ENCODE measurements at regions not wholly inside any gene's neighbourhood (a gene's known extent, or its start where the extent isn't known, plus 50 kb on each side); places are given as distances from the start of the nearest gene placed in this dataset.
"Not testable (repeated sequence)": the region's sequence is repeated elsewhere in the genome, so short reads cannot be mapped to it uniquely, and the experiment has no call there.

DNA sequence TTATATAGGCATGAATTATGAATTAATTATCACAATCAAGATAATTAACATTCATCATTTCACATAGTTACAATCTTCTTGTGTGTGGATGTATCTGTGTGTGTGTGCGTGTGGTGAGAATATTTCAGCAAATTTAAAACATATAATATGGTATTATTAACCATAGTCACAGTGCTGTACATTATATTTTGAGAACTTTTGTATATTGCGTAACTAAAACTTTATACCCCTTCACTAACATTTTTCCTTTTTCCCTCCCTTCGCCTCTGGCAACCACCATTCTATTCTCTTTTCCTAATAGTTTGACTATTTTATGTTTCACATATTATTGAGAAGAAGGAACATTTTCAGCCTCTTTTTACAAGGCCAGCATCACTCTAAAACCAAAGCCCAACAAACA is 176.8 kb downstream of the HTR1B start:
- H3K27me3 ChIP-seq (ENCODE audit: insufficient read depth, low read length, poor library complexity): no peaks in the 10 kb centered on the region
- no peak overlapping the region for H3K9ac ChIP-seq (ENCODE audit: low read depth, low read length)
- H3K9me3 ChIP-seq (ENCODE audit: insufficient read depth, low read length, severe bottlenecking): no peaks in the 10 kb centered on the region
- no peak overlapping the region for H3K4me2 ChIP-seq (ENCODE audit: insufficient read depth, low read length)
- no peaks in the 10 kb centered on the region for H3K4me1 ChIP-seq (ENCODE audit: insufficient read depth, low read length)
- ATAC-seq (ENCODE audit: insufficient read depth, low read depth): no peak
- no peak for DNase-seq
- no peak overlapping the region for H3K27ac ChIP-seq (ENCODE audit: low read length)
- H3K36me3 ChIP-seq (ENCODE audit: insufficient read depth, low read length): no peaks in the 10 kb centered on the region
- H3K79me2 ChIP-seq (ENCODE audit: insufficient read depth, low read length): no peaks in the 10 kb centered on the region
- H4K20me1 ChIP-seq (ENCODE audit: insufficient read depth, low read length): no peaks in the 10 kb centered on the region
- TF ChIP-seq, protein P1, sequence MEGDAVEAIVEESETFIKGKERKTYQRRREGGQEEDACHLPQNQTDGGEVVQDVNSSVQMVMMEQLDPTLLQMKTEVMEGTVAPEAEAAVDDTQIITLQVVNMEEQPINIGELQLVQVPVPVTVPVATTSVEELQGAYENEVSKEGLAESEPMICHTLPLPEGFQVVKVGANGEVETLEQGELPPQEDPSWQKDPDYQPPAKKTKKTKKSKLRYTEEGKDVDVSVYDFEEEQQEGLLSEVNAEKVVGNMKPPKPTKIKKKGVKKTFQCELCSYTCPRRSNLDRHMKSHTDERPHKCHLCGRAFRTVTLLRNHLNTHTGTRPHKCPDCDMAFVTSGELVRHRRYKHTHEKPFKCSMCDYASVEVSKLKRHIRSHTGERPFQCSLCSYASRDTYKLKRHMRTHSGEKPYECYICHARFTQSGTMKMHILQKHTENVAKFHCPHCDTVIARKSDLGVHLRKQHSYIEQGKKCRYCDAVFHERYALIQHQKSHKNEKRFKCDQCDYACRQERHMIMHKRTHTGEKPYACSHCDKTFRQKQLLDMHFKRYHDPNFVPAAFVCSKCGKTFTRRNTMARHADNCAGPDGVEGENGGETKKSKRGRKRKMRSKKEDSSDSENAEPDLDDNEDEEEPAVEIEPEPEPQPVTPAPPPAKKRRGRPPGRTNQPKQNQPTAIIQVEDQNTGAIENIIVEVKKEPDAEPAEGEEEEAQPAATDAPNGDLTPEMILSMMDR (IDR thresholded peaks at IDR 0.05; ENCODE audit: borderline replicate concordance, extremely low read depth, low read length, poor library complexity, severe bottlenecking): no peak
- no peak for TF ChIP-seq EZH2 (IDR thresholded peaks at IDR 0.05; ENCODE audit: borderline replicate concordance, low read depth, low read length, severe bottlenecking)
- H3K4me3 ChIP-seq (ENCODE audit: low read depth in 1 of 2, low read length in 2 of 2): no peak overlapping the region
- no peak overlapping the region for H2AFZ ChIP-seq (ENCODE audit: low read depth, low read length)

DNA sequence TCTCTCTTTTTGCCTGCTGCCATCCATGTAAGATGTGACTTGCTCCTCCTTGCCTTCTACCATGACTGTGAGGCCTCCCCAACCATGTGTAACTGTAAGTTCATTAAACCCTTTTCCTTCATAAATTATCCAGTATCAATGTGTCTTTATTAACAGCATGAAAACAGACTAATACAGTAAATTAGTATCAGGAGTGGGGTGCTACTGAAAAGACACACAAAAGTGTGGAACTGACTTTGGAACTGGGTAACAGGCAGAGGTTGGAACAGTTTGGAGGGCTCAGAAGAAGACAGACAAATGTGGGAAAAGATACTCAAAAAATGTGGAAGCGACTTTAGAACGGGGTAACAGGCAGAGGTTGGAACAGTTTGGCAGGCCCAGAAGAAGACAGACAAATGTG is 189.4 kb downstream of the HTR1B start:
- H3K27me3 ChIP-seq (ENCODE audit: insufficient read depth, low read length, poor library complexity): no peaks in the 10 kb centered on the region
- ATAC-seq (ENCODE audit: insufficient read depth, low read depth): no peak
- H3K9ac ChIP-seq (ENCODE audit: low read depth, low read length): no peak overlapping the region
- H3K27ac ChIP-seq (ENCODE audit: low read length): no peak overlapping the region
- no peaks in the 10 kb centered on the region for H3K4me1 ChIP-seq (ENCODE audit: insufficient read depth, low read length)
- H3K9me3 ChIP-seq (ENCODE audit: insufficient read depth, low read length, severe bottlenecking): peaks cover 16% of the 10 kb centered on the region
- H3K4me3 ChIP-seq (ENCODE audit: low read depth in 1 of 2, low read length in 2 of 2): no peak overlapping the region
- no peaks in the 10 kb centered on the region for H4K20me1 ChIP-seq (ENCODE audit: insufficient read depth, low read length)
- no peak overlapping the region for H3K4me2 ChIP-seq (ENCODE audit: insufficient read depth, low read length)
- H3K36me3 ChIP-seq (ENCODE audit: insufficient read depth, low read length): no peaks in the 10 kb centered on the region
- DNase-seq: no peak
- no peak for TF ChIP-seq EZH2 (IDR thresholded peaks at IDR 0.05; ENCODE audit: borderline replicate concordance, low read depth, low read length, severe bottlenecking)
- TF ChIP-seq, protein P1 (IDR thresholded peaks at IDR 0.05; ENCODE audit: borderline replicate concordance, extremely low read depth, low read length, poor library complexity, severe bottlenecking): no peak
- H2AFZ ChIP-seq (ENCODE audit: low read depth, low read length): no peak overlapping the region
- no peaks in the 10 kb centered on the region for H3K79me2 ChIP-seq (ENCODE audit: insufficient read depth, low read length)

DNA sequence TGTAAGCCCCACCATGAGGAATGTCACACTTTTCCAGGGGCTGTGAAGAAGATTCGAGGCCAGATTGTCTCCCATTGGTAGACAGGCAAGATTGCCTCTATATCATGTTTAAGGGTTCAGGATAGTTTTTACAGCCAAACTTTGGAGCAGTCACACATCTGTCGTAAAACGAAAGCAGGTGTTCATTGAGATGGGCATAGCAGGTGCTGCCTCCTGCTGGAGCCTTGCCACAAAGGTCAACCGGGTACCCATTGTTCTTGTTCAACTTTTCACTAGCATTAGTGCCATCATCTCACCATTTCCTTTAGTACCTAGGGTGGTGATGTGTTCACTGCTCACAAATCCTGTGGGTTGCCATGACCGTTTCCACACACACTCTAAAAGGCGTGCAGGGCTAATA is 198.3 kb downstream of the HTR1B start:
- ATAC-seq (ENCODE audit: insufficient read depth, low read depth) (no peak), DNase-seq (no peak)
- Histone ChIP-seq H3K9ac (ENCODE audit: low read depth, low read length) (no peak overlapping the region), H3K9me3 (ENCODE audit: insufficient read depth, low read length, severe bottlenecking) (peaks cover 3% of the 10 kb centered on the region), H3K79me2 (ENCODE audit: insufficient read depth, low read length) (no peaks in the 10 kb centered on the region), H3K4me1 (ENCODE audit: insufficient read depth, low read length) (no peaks in the 10 kb centered on the region), H3K4me3 (ENCODE audit: low read depth in 1 of 2, low read length in 2 of 2) (no peak overlapping the region), H3K27me3 (ENCODE audit: insufficient read depth, low read length, poor library complexity) (no peaks in the 10 kb centered on the region), H3K4me2 (ENCODE audit: insufficient read depth, low read length) (no peak overlapping the region), H4K20me1 (ENCODE audit: insufficient read depth, low read length) (no peaks in the 10 kb centered on the region), H2AFZ (ENCODE audit: low read depth, low read length) (no peak overlapping the region), H3K36me3 (ENCODE audit: insufficient read depth, low read length) (no peaks in the 10 kb centered on the region), H3K27ac (ENCODE audit: low read length) (no peak overlapping the region)
- TF ChIP-seq EZH2 (IDR thresholded peaks at IDR 0.05; ENCODE audit: borderline replicate concordance, low read depth, low read length, severe bottlenecking): no peak
- TF ChIP-seq, protein P1 (IDR thresholded peaks at IDR 0.05; ENCODE audit: borderline replicate concordance, extremely low read depth, low read length, poor library complexity, severe bottlenecking): peak; percentile 13

DNA sequence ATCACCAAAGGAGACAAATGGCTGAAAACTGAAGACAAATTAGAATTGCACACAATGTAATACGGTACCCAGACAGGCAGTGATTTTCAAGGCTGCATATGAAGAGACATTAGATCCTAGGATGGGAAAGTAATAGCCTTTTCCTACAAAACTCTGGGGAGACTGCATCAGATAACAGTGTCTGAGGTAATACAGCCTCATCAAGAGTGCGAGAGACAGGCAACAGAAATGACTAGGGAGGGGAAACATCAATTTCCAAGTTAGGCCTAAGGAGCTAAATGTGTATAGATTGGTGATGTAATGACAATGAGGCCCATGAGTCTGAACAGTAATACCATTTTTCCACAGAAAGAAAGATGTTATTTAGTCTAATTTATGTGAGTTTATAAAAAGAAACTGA is 200.3 kb downstream of the HTR1B start:
- Histone ChIP-seq H3K27ac (ENCODE audit: low read length) (no peak overlapping the region), H3K9ac (ENCODE audit: low read depth, low read length) (no peak overlapping the region), H3K36me3 (ENCODE audit: insufficient read depth, low read length) (no peaks in the 10 kb centered on the region), H4K20me1 (ENCODE audit: insufficient read depth, low read length) (no peaks in the 10 kb centered on the region), H3K4me3 (ENCODE audit: low read depth in 1 of 2, low read length in 2 of 2) (no peak overlapping the region), H2AFZ (ENCODE audit: low read depth, low read length) (no peak overlapping the region), H3K4me2 (ENCODE audit: insufficient read depth, low read length) (no peak overlapping the region), H3K27me3 (ENCODE audit: insufficient read depth, low read length, poor library complexity) (no peaks in the 10 kb centered on the region), H3K79me2 (ENCODE audit: insufficient read depth, low read length) (no peaks in the 10 kb centered on the region), H3K9me3 (ENCODE audit: insufficient read depth, low read length, severe bottlenecking) (peaks cover 3% of the 10 kb centered on the region), H3K4me1 (ENCODE audit: insufficient read depth, low read length) (no peaks in the 10 kb centered on the region)
- TF ChIP-seq, protein P1 (IDR thresholded peaks at IDR 0.05; ENCODE audit: borderline replicate concordance, extremely low read depth, low read length, poor library complexity, severe bottlenecking): no peak
- no peak for TF ChIP-seq EZH2 (IDR thresholded peaks at IDR 0.05; ENCODE audit: borderline replicate concordance, low read depth, low read length, severe bottlenecking)
- DNase-seq (no peak), ATAC-seq (ENCODE audit: insufficient read depth, low read depth) (no peak)

DNA sequence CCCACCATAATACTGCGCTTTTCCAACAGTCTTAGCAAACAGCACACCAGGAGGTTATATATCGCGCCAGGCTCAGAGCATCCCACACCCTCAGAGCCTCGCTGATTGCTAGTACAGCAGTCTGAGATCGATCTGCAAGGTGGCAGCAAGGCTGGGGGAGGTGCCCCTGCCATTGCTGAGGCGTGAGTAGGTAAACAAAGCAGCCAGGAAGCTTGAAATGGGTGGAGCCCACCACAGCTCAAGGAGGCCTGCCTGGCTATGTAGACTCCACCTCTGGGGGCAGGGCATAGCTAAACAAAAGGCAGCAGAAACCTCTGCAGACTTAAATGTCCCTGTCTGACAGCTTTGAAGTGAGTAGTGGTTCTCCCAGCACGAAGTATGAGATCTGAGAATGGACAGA is 211.5 kb downstream of the HTR1B start:
- not testable (repeated sequence) for ATAC-seq (ENCODE audit: insufficient read depth, low read depth); H3K4me1 ChIP-seq (ENCODE audit: insufficient read depth, low read length); H4K20me1 ChIP-seq (ENCODE audit: insufficient read depth, low read length); H3K79me2 ChIP-seq (ENCODE audit: insufficient read depth, low read length); H3K9me3 ChIP-seq (ENCODE audit: insufficient read depth, low read length, severe bottlenecking); DNase-seq; H3K27ac ChIP-seq (ENCODE audit: low read length); H2AFZ ChIP-seq (ENCODE audit: low read depth, low read length); H3K36me3 ChIP-seq (ENCODE audit: insufficient read depth, low read length); H3K27me3 ChIP-seq (ENCODE audit: insufficient read depth, low read length, poor library complexity); H3K4me2 ChIP-seq (ENCODE audit: insufficient read depth, low read length); H3K4me3 ChIP-seq (ENCODE audit: low read depth in 1 of 2, low read length in 2 of 2); H3K9ac ChIP-seq (ENCODE audit: low read depth, low read length)

All from DND-41 (cell line).